HUES64 (cell line): ENCODE measurements at regions not wholly inside any gene's neighbourhood (a gene's known extent, or its start where the extent isn't known, plus 50 kb on each side); places are given as distances from the start of the nearest gene placed in this dataset.

ENCODE experiments used
- H3K27ac ChIP-seq: 2 replicates; pipeline ENCODE4 v1.7.0; 2013; ENCODE audit warnings: low read depth, low read length, inconsistent platforms
- H3K27me3 ChIP-seq: 2 replicates; pipeline ENCODE4 v1.6.1; 2013; ENCODE audit warnings: mild to moderate bottlenecking, low read length; ENCODE audit not compliant: insufficient read depth
- H3K36me3 ChIP-seq: 2 replicates; pipeline ENCODE4 v1.6.1; 2013; ENCODE audit warnings: mild to moderate bottlenecking, low read length; ENCODE audit not compliant: insufficient read depth
- H3K4me1 ChIP-seq: 2 replicates; pipeline ENCODE4 v1.6.1; 2013; ENCODE audit warnings: mild to moderate bottlenecking, low read length, moderate library complexity; ENCODE audit not compliant: insufficient read depth
- H3K4me3 ChIP-seq: 2 replicates; pipeline ENCODE4 v1.5.1; 2013; ENCODE audit warnings: mild to moderate bottlenecking, low read length, moderate library complexity
- H3K9ac ChIP-seq: 2 replicates; pipeline ENCODE4 v1.6.1; 2013; ENCODE audit warnings: mild to moderate bottlenecking, low read depth, low read length
- H3K9me3 ChIP-seq: 2 replicates; pipeline ENCODE4 v1.6.1; 2013; ENCODE audit warnings: low read depth, low read length; ENCODE audit not compliant: insufficient read depth
- WGBS: fragments of 150-250, 120-280 bp; methylation state at CpG from one replicate; pipeline ENCODE4 v1.1.7; 2013; ENCODE audit warnings: missing lambda C conversion rate; 5-methylcytosine and 5-hydroxymethylcytosine counted together

GRCh38 chr7:33716581-33717477 is 188.5 kb upstream of the BMPER start:
- H3K4me1 ChIP-seq = peaks cover 1% of the 10 kb centered on the region; the same call in 1 of the 2 replicates
- no peak overlapping the region for H3K9ac ChIP-seq
- 67% methylated on average over 1 of the region's 2 CpGs for WGBS
- no peaks in the 10 kb centered on the region for H3K9me3 ChIP-seq
- no peak overlapping the region for H3K27ac ChIP-seq
- no peaks in the 10 kb centered on the region for H3K27me3 ChIP-seq
- no peak overlapping the region for H3K4me3 ChIP-seq
- H3K36me3 ChIP-seq = no peaks in the 10 kb centered on the region

DNA sequence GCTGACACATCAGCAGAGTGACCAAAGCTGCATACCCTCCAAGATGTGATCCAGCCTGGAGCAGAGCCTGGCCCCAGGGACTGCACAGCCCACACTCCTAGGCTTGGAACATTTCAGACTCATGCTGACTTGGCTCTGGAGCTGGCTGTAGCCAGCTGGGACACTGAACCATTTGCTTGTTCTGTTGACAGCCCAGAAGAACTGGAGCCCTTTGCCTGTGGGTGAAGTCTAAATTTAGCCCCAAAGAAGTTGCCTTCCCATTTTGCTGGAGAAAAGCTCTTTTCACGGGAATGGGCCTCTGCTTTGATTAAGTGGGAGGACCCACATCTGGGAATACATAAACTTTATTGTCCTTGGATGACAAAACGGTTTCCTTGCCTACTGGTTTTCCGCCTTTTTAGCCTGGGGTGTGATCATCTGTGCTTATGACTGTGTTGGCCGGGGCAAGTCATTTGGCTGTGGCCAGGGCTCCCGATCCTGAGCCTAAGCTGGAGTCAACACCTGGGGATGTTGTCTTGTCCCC is 186.2 kb upstream of the BMPER start:
- H3K27ac ChIP-seq = no peak overlapping the region
- WGBS = 91% methylated on average over 5 of the region's 5 CpGs
- H3K36me3 ChIP-seq = no peaks in the 10 kb centered on the region
- no peaks in the 10 kb centered on the region for H3K9me3 ChIP-seq
- no peak overlapping the region for H3K9ac ChIP-seq
- H3K4me3 ChIP-seq = no peak overlapping the region
- H3K27me3 ChIP-seq = no peaks in the 10 kb centered on the region
- H3K4me1 ChIP-seq = peaks cover 14% of the 10 kb centered on the region; the same call in 1 of the 2 replicates

DNA sequence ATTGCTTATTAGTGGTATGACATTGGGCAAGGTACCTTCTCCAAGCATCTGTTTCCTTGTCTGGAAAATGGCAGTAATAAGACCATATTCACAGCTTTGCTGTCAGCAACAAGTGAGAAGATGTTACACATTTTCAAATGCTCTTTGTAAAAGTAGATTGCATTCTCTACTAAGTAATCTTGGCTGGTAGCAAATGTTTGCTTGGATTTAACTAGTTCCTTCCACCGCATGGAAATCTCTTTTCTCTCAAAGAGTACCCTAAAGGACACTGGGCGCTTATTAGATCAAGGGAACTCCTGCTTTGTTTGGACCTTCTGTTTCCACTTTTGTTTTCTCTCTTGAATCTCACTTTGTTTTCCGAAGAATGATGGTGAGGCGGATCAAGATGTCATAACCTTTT is 185.2 kb upstream of the BMPER start:
- Histone ChIP-seq H3K9me3 (no peaks in the 10 kb centered on the region), H3K27me3 (no peaks in the 10 kb centered on the region), H3K27ac (no peak overlapping the region), H3K4me3 (no peak overlapping the region), H3K9ac (no peak overlapping the region), H3K4me1 (peaks cover 14% of the 10 kb centered on the region; the same call in 1 of the 2 replicates), H3K36me3 (no peaks in the 10 kb centered on the region)
- 100% methylated on average over 4 of the region's 4 CpGs for WGBS

DNA sequence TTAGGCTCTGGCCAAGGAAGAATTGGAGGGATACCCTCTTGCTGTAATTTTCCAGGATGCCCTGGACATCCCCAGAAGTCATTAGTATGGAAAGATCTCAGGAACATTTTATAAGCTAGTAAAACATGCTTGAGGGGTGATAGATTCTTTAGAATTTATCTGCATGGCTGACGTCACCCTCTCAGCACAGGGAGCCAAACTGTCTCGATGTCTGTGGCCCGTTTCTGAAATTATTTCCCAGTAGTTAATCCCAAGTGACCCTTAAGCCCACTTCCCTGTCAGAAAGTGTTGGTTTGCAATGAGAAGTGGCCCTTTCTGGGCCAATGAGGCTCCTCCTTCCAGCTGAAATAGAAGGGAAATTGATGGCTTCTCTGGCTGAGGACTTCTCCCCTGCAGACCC is 184.5 kb upstream of the BMPER start:
- peaks cover 14% of the 10 kb centered on the region; the same call in 1 of the 2 replicates for H3K4me1 ChIP-seq
- no peaks in the 10 kb centered on the region for H3K27me3 ChIP-seq
- H3K9me3 ChIP-seq = no peaks in the 10 kb centered on the region
- H3K4me3 ChIP-seq = no peak overlapping the region
- H3K9ac ChIP-seq = no peak overlapping the region
- no peak overlapping the region for H3K27ac ChIP-seq
- H3K36me3 ChIP-seq = no peaks in the 10 kb centered on the region
- 91% methylated on average over 3 of the region's 3 CpGs for WGBS

- Histone ChIP-seq H3K9ac (no peak overlapping the region), H3K27me3 (no peaks in the 10 kb centered on the region), H3K9me3 (no peaks in the 10 kb centered on the region), H3K4me3 (no peak overlapping the region), H3K4me1 (peaks cover 20% of the 10 kb centered on the region), H3K36me3 (no peaks in the 10 kb centered on the region), H3K27ac (peak overlapping the region; percentile 7; the same call in 1 of the 2 replicates)
- WGBS = 91% methylated on average over 4 of the region's 4 CpGs
These were observed 183.4 kb upstream of the BMPER start for GRCh38 chr7:33721895-33722294.

DNA sequence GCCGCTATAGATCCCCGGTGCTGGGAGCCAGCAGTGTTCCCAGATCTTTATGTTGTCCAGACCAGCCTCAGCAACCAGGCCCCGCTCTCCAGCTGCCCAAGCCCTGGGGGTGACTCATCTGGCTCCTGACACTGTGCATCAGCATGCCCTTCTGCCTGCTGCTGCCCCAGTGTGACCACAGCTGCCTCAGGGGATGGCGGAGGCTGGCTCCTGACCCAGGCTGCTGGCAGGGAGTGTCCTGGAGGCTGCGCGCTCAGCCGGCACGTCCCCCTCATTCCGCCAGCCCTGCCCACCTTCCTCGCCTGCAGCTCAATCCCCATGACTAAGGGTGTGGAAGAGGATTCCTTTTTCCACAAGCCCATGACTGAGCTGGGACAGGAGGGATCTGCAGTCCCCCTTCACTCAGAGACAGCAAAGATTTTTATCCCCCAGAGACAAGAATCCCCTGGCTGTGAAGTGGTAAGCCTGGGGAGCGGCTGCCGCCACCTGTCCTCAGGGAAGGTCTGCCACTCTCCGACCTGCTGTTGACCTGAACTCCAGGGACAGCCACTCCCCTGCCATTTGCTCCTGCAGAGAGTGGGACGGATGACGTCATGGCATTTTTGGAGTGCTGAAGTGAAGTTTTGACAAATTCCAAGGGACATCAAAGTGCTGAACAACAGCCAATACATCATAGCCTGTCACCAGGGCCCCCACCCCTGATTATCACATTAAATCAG is 182.8 kb upstream of the BMPER start:
- Histone ChIP-seq H3K27ac (peak overlapping the region; percentile 7; the same call in 1 of the 2 replicates), H3K9ac (no peak overlapping the region)
- WGBS = 33% methylated on average over 15 of the region's 15 CpGs

GRCh38 chr7:33724201-33724600 is 181.1 kb upstream of the BMPER start:
- WGBS = 95% methylated on average over 3 of the region's 3 CpGs
- Histone ChIP-seq H3K9ac (no peak overlapping the region), H3K27me3 (no peaks in the 10 kb centered on the region), H3K4me1 (peaks cover 31% of the 10 kb centered on the region), H3K27ac (no peak overlapping the region; the same call in 1 of the 2 replicates), H3K9me3 (no peaks in the 10 kb centered on the region), H3K4me3 (no peak overlapping the region), H3K36me3 (no peaks in the 10 kb centered on the region)

More for the DNA sequence above, 182.8 kb upstream of the BMPER start:
- no peaks in the 10 kb centered on the region for H3K27me3 ChIP-seq
- H3K9me3 ChIP-seq = no peaks in the 10 kb centered on the region
- no peaks in the 10 kb centered on the region for H3K36me3 ChIP-seq
- H3K4me3 ChIP-seq = no peak overlapping the region
- H3K4me1 ChIP-seq = peaks cover 27% of the 10 kb centered on the region

- Histone ChIP-seq H3K4me1 (peaks cover 31% of the 10 kb centered on the region), H3K9ac (no peak overlapping the region), H3K4me3 (no peak overlapping the region), H3K36me3 (no peaks in the 10 kb centered on the region), H3K9me3 (no peaks in the 10 kb centered on the region), H3K27me3 (no peaks in the 10 kb centered on the region), H3K27ac (no peak overlapping the region)
- WGBS = 92% methylated on average over 7 of the region's 7 CpGs
These were observed 180.0 kb upstream of the BMPER start for GRCh38 chr7:33725111-33726025.

DNA sequence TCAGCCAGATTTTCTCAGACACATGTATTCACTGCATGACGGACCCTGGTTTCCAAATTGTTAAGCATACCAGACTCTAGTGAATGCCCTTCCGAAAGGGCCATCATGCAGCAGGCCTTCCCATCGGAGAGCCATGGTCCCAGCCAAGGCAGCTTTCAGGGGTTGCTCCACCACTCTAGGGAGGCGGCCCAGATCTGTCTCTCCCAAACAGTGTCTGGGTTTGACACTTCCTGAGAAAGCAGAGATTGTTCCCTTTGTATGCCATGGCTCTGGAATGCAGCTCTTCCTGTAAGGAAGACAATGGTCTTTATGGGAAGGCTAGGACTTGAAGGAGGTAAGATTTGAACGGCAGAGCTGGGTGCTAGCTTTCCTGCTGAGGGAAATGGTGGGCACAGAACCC is 178.8 kb upstream of the BMPER start:
- Histone ChIP-seq H3K9me3 (no peaks in the 10 kb centered on the region), H3K27me3 (no peaks in the 10 kb centered on the region)

GRCh38 chr7:33727315-33727714 is 178.0 kb upstream of the BMPER start:
- Histone ChIP-seq H3K4me3 (no peak overlapping the region), H3K4me1 (peaks cover 26% of the 10 kb centered on the region), H3K27me3 (no peaks in the 10 kb centered on the region), H3K9me3 (no peaks in the 10 kb centered on the region), H3K9ac (no peak overlapping the region), H3K36me3 (no peaks in the 10 kb centered on the region), H3K27ac (no peak overlapping the region)
- WGBS = 80% methylated on average over 11 of the region's 11 CpGs

More for the DNA sequence above, 178.8 kb upstream of the BMPER start:
- Histone ChIP-seq H3K27ac (no peak overlapping the region), H3K9ac (no peak overlapping the region), H3K36me3 (no peaks in the 10 kb centered on the region), H3K4me3 (no peak overlapping the region), H3K4me1 (peaks cover 31% of the 10 kb centered on the region)
- WGBS = 77% methylated on average over 5 of the region's 5 CpGs
